Activated naive CD4-positive, alpha-beta T cell treated with anti-CD3 and anti-CD28 coated beads, Interleukin-2, amount 10 ng/mL, durations not matched to agents 7 days and 5 days (primary cell): ENCODE measurements at regions not wholly inside any gene's neighbourhood (a gene's known extent, or its start where the extent isn't known, plus 50 kb on each side); places are given as distances from the start of the nearest gene placed in this dataset.

ENCODE experiments used
- CTCF ChIA-PET: fragments of 350-600 bp; sonication (Branson Sonifier 250); formaldehyde crosslinking; loops from one replicate; lab custom pipeline; 2021; ENCODE audit warnings: antibody characterized with exemption; lab: Charles Lee
- DNase-seq: peaks from one replicate; pipeline ENCODE4 v3.0.0-alpha.2; 2020
- H3K27ac Mint-ChIP-seq: one replicate; pipeline ENCODE4 v1.8.0; 2021; ENCODE audit warnings: mild to moderate bottlenecking, moderate library complexity, mixed read lengths
- H3K27me3 Mint-ChIP-seq: one replicate; pipeline ENCODE4 v1.8.0; 2021; ENCODE audit warnings: mild to moderate bottlenecking, mixed read lengths
- H3K36me3 Mint-ChIP-seq: one replicate; pipeline ENCODE4 v1.8.0; 2021; ENCODE audit warnings: mixed read lengths
- H3K4me1 Mint-ChIP-seq: one replicate; pipeline ENCODE4 v1.8.0; 2021; ENCODE audit warnings: mixed read lengths
- H3K4me3 Mint-ChIP-seq: one replicate; pipeline ENCODE4 v1.8.0; 2021; ENCODE audit warnings: mild to moderate bottlenecking, moderate library complexity, mixed read lengths
- H3K9me3 Mint-ChIP-seq: one replicate; pipeline ENCODE4 v1.8.0; 2021; ENCODE audit warnings: mixed read lengths

DNA sequence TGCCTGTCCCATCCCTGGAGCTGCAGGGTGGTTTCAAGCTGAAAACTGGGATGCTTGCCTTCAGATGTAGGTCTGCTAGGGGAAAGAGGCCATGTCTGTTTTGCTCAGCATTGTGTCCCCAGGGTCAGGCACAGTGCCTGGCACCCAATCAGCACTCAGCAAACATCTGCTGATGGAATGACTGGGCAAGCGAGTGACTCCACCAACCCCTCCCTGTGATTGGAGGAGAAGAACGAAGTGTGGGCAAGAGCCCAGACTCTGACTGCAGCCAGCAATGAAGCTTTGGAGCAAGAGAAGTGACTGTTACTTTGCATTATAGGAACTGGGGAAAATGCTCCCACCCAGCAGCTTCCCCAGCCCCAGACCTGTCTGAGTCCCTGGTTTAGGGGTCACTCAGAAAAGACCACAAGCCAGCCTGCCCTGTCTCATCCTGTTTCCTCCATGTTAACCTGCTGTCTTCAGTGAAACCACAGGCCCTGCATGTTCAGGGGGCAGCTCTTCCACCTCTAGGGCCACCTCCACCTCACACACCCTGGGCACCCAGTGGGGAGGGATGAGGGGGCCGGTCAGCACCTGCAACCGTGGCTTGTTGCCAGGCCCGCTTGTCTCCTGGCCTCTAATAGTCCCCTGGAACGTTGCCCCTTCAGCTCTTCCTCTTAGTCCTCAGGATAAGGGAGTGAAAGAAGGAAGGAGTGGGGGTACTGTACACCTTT, 147.4 kb downstream of the TRIM29 start:
- Mint-ChIP-seq H3K4me1 (no peaks in the 10 kb centered on the region), H3K9me3 (no peaks in the 10 kb centered on the region), H3K27me3 (peaks cover 27% of the 10 kb centered on the region), H3K36me3 (no peaks in the 10 kb centered on the region), H3K27ac (no peak overlapping the region), H3K4me3 (no peak overlapping the region)
- CTCF ChIA-PET, result no interaction called here
- DNase-seq, result no peak

DNA sequence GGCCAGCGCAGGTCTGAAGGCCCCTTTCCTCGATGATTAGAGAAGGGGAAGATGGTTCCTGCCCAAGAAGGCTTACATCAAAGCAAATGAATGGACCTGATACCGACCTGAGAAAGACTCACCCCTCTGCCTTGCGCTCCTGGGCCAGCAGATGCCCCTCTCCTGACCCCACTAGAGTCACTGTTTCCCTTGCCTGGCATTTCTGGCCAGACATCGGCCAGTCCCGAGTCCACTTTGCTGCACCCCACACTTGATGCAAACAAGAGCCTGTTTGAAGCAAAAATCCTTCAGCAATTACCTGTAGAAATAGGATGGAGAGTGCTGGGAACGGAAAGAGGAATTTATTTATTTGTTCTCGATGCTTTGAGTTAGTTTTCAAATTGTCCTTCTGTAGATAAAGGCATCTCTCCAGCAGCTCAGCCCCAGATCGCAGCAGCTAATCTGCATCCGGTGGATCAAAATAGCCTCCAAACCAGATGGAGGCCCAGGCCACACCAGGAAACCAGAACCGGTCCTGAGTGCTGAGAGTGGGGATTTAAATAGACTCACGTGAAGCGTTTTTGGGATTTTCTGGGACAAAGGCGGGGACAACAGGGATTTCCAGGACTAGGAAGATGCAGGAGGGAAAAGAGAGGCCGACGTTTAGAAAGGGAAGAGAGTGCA, 148.6 kb downstream of the TRIM29 start:
- Mint-ChIP-seq H3K4me3 (no peak overlapping the region), H3K9me3 (no peaks in the 10 kb centered on the region), H3K27me3 (peaks cover 29% of the 10 kb centered on the region), H3K36me3 (no peaks in the 10 kb centered on the region), H3K4me1 (no peaks in the 10 kb centered on the region), H3K27ac (no peak overlapping the region)
- no peak for DNase-seq
- CTCF ChIA-PET, result no interaction called here

DNA sequence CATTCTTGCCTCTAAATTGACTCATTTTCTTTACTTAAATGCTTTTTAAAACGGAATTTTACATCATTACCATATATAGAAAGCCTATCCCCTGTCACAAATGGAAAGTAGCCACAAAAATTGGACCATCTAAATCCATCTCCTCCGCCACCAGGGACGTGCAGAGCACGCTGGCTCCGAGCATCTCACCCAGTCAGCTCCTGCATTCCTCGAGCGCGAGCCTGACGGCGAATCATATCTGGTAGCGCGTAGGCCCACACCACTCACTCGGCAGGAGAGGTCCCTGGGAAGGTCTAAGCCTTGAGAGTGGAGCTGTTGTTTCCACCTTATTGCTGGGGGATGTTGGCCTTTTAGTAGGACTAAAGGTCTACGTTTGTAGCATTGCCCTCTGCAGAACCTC, 152.4 kb downstream of the TRIM29 start:
- CTCF ChIA-PET, result no interaction called here
- H3K4me1 Mint-ChIP-seq, result no peaks in the 10 kb centered on the region

DNA sequence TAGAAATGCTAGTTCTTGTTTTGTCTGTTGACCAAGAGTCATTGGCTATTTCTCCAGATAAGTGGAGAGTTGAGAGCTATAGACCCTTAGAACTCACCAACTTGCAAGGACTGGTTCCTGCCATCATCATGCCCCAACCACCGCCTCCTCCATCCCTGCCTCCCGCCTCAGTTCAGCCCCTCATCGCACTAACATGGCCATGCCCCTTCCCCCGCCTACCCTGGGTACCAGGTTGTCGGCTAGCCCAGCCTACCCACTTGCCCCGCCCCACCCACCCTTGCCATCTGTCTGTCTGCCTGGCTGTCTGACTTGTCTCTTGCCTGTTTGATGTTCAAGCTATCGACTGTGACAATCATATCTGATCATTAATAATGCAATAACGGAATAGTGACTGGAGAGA, 154.1 kb downstream of the TRIM29 start:
- H3K4me3 Mint-ChIP-seq, result no peak overlapping the region
- no peaks in the 10 kb centered on the region for H3K9me3 Mint-ChIP-seq
- no peak overlapping the region for H3K27ac Mint-ChIP-seq
- no peaks in the 10 kb centered on the region for H3K36me3 Mint-ChIP-seq
- no peaks in the 10 kb centered on the region for H3K4me1 Mint-ChIP-seq
- DNase-seq, result no peak
- CTCF ChIA-PET, result no interaction called here
- peaks cover 26% of the 10 kb centered on the region for H3K27me3 Mint-ChIP-seq

More for the DNA sequence above, 152.4 kb downstream of the TRIM29 start:
- Mint-ChIP-seq H3K27ac (no peak overlapping the region), H3K27me3 (peaks cover 30% of the 10 kb centered on the region), H3K4me3 (no peak overlapping the region), H3K36me3 (no peaks in the 10 kb centered on the region), H3K9me3 (no peaks in the 10 kb centered on the region)
- DNase-seq, result no peak

DNA sequence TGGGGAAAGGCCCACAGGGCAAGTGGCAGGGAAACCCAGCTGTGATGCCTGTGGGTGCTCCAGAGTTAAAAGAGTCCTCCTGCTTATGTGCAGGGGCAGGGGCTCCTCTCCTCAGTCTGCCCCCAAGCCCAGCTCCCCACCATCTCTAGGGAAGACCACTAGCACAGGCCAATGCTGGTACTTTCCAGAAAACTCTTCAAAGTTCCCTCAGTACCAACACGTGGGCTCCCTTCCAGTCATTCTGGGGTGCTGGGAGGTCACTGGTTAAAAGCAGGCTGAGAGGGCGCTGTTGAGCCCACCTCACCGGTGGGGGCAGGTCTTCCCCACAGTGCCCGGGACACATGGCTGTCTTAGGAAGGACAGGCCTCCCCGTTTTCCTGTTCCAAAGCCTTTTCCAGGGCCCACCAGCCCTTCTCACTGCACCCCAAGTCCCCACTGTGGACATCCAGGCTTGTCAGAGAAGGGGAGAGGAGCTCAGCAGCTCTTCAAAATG, 154.6 kb downstream of the TRIM29 start:
- Mint-ChIP-seq H3K9me3 (no peaks in the 10 kb centered on the region), H3K4me3 (no peak overlapping the region), H3K4me1 (no peaks in the 10 kb centered on the region), H3K27ac (no peak overlapping the region), H3K27me3 (peaks cover 21% of the 10 kb centered on the region), H3K36me3 (no peaks in the 10 kb centered on the region)
- no peak for DNase-seq
- CTCF ChIA-PET, result no interaction called here

DNA sequence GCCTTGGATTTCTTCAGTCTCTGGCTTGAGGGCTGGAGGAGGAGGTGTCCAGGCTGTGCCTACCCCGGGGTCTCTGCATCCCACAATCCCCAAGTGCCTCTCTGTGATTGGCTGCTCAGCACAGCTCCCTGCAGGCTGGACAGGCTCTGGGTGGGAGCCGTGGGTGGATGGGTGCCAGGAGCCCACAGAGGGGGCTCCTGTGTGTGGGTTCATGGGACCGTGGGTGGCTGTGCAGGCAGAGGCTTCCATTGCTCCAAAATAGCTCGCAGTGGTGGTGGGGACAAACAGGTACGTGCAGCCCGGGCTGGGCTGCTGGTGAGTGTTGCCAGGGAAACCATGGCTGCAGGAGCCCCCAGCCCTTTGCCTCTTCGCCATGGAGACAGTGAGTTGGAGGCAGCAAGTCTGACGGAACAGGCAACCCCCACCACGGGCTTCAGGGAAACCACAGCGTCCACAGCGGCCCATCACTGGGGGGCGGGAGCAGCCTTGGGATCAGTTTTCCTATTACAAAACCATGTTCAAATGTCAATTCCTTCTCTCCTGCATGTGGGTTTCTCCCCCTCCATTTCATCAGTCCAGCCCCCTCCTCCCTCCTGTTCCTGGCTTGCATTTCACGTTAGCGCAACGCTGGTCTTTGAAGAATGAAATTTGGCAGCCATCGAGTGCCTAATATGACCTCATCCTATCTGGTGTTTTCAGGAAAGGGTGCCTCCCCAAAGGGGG, 155.2 kb downstream of the TRIM29 start:
- H3K9me3 Mint-ChIP-seq, result no peaks in the 10 kb centered on the region
- no peaks in the 10 kb centered on the region for H3K4me1 Mint-ChIP-seq
- no peak overlapping the region for H3K4me3 Mint-ChIP-seq
- H3K36me3 Mint-ChIP-seq, result no peaks in the 10 kb centered on the region
- no peak for DNase-seq
- no peak overlapping the region for H3K27ac Mint-ChIP-seq
- H3K27me3 Mint-ChIP-seq, result peaks cover 21% of the 10 kb centered on the region
- CTCF ChIA-PET, result no interaction called here

DNA sequence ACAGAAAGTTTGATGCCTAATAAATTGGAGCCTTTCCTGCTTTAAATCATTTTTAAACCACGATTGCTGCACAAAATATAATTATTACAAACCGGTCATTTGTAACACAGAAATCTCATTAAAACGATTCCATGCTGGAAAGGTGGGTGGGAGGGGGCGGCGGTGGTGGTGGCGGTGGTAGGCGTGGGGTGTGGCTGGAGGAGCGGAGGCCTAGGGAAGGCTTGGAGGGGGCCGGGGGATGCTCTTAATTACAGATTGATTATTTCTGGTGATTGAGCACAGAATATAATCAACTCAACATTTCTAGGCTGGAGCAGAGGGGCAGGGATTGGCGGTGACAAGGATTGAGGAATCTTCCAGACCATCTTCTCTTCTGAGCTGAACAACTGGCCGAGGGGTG, 157.5 kb downstream of the TRIM29 start:
- Mint-ChIP-seq H3K27ac (no peak overlapping the region), H3K4me3 (no peak overlapping the region), H3K9me3 (no peaks in the 10 kb centered on the region), H3K27me3 (peaks cover 23% of the 10 kb centered on the region), H3K4me1 (no peaks in the 10 kb centered on the region), H3K36me3 (no peaks in the 10 kb centered on the region)
- DNase-seq, result no peak
- CTCF ChIA-PET, result no interaction called here

DNA sequence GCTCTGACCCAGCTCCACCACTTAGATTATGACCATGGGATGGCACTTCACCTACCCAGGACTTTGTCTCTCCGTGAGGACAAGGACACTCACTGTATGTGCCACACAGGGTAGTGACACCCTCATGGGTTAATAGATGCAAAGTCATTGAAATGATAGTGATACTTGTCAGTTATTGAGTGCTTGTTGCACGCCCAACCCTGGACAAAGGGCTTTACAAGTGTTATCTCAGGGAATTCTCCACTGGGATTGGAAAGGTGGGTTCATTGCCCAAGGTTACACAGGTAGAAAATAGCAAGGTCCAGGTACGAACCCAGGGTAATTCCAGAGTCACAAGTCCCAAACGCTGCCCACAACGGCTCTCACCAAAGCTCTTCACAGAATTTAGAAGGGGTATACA, 158.2 kb downstream of the TRIM29 start:
- Mint-ChIP-seq H3K9me3 (no peaks in the 10 kb centered on the region), H3K36me3 (no peaks in the 10 kb centered on the region), H3K27me3 (peaks cover 22% of the 10 kb centered on the region), H3K4me3 (no peak overlapping the region), H3K27ac (no peak overlapping the region), H3K4me1 (no peaks in the 10 kb centered on the region)
- DNase-seq, result no peak
- CTCF ChIA-PET, result no interaction called here

DNA sequence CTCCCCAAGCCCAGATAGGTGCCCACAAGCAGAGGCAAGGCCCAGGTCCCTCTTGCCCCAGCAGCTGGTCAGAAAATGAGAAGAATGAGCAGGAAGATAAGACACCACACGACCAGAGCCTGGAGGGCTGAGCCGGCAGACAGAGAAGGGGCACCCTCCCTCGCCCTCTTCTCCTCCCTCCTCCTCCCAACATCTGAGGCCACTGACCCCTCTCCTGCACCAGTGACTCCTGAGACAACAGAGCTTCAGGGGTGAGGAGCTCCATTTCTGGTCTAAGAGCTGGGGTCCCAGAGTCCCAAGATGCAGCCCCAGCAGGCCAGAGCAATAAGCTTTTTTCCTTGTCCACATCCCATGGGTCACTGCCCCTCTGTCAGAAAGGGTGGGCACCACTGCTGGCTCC, 159.2 kb downstream of the TRIM29 start:
- Mint-ChIP-seq H3K27ac (no peak overlapping the region), H3K27me3 (peaks cover 22% of the 10 kb centered on the region)
- CTCF ChIA-PET, result no interaction called here

DNA sequence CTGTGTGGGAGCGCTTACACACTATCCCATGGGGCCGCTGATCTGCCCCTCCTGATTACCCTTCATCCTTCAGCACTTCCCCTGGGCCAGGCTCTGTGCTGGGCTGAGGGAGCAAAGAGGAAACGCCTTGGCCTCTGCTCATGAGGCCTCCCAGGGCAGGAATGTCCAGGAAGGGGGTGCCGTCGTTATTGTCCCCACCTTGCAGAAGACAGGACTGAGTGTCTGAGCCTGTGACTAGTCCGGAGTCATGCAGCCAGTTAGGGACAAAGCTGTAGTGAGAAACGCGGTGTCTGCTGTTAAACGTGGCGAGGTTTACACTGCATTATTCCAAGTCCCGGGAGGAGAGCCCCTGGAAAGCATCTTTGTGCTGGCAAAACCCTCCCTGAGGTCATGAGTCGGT, 160.0 kb downstream of the TRIM29 start:
- Mint-ChIP-seq H3K4me1 (no peaks in the 10 kb centered on the region), H3K4me3 (no peak overlapping the region), H3K9me3 (no peaks in the 10 kb centered on the region), H3K27ac (no peak overlapping the region), H3K36me3 (no peaks in the 10 kb centered on the region), H3K27me3 (peaks cover 22% of the 10 kb centered on the region)
- CTCF ChIA-PET, result no interaction called here
- DNase-seq, result no peak

More for the DNA sequence above, 159.2 kb downstream of the TRIM29 start:
- no peaks in the 10 kb centered on the region for H3K4me1 Mint-ChIP-seq
- no peak for DNase-seq
- H3K36me3 Mint-ChIP-seq, result no peaks in the 10 kb centered on the region
- no peaks in the 10 kb centered on the region for H3K9me3 Mint-ChIP-seq
- no peak overlapping the region for H3K4me3 Mint-ChIP-seq

DNA sequence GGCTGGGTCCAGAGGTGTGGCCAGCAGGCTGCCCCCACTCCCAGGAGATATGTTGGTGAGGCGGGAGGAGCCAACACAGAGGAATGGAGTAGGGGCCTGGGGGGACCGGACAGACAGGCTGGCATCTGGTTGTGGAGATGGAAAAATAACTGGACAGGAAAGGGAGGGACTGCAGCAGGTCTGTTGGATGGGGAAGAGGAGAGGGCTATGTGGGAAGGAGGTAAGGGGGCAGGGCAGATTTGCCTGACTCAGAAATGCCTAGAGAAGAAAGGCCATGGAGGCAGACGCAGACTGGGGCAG, 160.4 kb downstream of the TRIM29 start:
- Mint-ChIP-seq H3K27me3 (peaks cover 22% of the 10 kb centered on the region), H3K9me3 (no peaks in the 10 kb centered on the region), H3K4me3 (no peak overlapping the region), H3K4me1 (no peaks in the 10 kb centered on the region), H3K36me3 (no peaks in the 10 kb centered on the region), H3K27ac (no peak overlapping the region)
- CTCF ChIA-PET, result no interaction called here
- DNase-seq, result no peak

DNA sequence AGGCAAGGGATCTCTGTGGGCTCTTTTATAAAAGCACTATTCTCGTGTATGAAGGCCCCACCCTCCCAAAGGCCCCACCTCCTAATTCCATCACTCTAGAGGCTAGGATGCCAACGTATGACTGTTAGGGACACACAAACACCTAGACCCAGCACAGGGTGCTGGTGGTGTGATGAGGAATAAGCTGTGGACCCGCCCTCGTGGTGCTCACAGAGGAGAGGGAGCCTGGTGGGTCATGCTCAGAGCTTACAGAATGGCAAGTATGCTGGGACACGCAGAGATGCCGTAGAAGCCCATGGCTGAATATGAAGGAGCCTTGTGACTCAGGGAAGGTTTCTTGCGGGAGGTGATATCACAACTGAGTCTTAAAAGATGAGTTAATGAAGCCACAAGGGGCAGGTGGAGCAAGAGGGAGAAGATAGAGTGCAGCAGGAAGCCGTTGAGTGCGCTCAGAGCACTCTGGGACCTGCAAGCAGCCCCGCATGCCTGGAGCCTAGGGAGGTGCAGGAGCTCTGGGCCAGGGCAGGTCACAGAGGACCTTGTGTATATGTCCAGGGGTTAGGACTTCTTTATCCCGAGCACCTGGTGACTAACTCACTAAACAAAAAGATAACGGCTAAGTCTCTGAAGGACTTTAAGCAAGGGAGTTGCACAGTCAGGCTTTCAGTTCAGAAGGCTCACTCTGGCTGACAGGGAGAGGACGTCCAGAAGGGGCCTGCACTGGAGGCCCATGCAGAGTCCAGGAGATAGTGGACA, 160.9 kb downstream of the TRIM29 start:
- Mint-ChIP-seq H3K4me3 (no peak overlapping the region), H3K9me3 (no peaks in the 10 kb centered on the region), H3K4me1 (no peaks in the 10 kb centered on the region), H3K27ac (no peak overlapping the region), H3K36me3 (no peaks in the 10 kb centered on the region), H3K27me3 (peaks cover 22% of the 10 kb centered on the region)
- CTCF ChIA-PET, result no interaction called here
- DNase-seq, result no peak

DNA sequence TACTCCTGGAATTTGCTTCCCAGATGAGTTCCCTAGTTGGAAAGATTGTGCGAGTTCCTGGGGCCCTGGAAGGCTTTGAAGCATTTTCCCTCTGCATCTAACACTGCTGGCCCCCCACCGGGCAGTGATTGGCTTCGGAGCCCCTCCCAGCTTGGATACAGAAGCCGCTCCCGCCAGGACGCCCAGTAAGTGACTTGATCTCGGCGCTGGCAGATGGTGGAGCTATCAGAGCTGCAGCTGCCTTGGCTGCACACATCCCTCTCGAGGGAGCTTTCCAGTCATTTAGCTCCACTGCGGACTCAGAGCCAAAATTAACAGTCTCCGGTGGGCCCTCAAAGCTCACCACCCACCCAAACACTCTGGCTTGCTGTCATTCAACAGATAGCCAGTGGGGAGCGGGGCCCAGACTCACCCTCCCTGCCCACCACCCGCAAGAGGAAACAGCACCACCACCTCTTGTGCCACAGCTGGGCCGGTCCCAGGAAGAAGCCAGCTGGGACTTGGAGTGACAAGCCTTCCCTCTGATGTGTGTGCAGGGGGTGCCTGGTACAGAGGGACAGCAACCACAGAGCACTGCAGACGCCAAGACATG, 162.3 kb downstream of the TRIM29 start:
- CTCF ChIA-PET, result no interaction called here
- Mint-ChIP-seq H3K4me1 (no peaks in the 10 kb centered on the region), H3K27ac (no peak overlapping the region), H3K36me3 (no peaks in the 10 kb centered on the region), H3K9me3 (no peaks in the 10 kb centered on the region), H3K4me3 (no peak overlapping the region), H3K27me3 (peaks cover 14% of the 10 kb centered on the region)
- DNase-seq, result no peak

DNA sequence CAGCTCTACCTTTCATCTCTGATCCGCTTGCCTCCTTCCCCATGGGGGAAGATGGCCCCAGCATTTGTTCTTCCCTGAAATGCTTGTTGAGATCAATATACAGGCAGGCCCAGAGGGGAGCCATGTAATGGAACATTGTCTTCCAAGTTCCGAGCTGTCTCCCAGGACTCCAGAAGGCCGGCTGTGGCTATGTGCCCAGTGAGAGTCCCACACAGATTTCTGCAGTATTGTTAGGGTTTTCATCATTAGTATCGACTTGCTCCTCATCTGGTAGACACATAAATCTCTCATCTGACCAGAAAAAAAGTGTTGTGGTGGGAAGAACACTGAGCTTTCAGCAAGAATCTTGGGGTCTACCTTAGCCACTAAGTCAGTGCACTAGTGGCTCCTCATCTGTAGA, 163.4 kb downstream of the TRIM29 start:
- Mint-ChIP-seq H3K36me3 (no peaks in the 10 kb centered on the region), H3K9me3 (no peaks in the 10 kb centered on the region), H3K27ac (no peak overlapping the region), H3K4me3 (no peak overlapping the region), H3K4me1 (no peaks in the 10 kb centered on the region), H3K27me3 (peaks cover 10% of the 10 kb centered on the region)
- no peak for DNase-seq
- CTCF ChIA-PET, result no interaction called here
